Activated CD8-positive, alpha-beta memory T cell treated with anti-CD3 and anti-CD28 coated beads, Interleukin-2, amount 50 U/mL, for 24 hours (primary cell): ENCODE measurements at regions not wholly inside any gene's neighbourhood (a gene's known extent, or its start where the extent isn't known, plus 50 kb on each side); places are given as distances from the start of the nearest gene placed in this dataset.

Experiments
- DNase-seq: peaks from one replicate; pipeline ENCODE4 v3.0.0-alpha.2; 2020; ENCODE audit errors: extremely low read depth

GRCh38 chr7:142371586-142372377 lies 113.9 kb upstream of the PRSS58 start:
- no peak for DNase-seq

- no peak for DNase-seq
Observed at GRCh38 chr7:142365410-142365842, 107.6 kb upstream of the PRSS58 start.

GRCh38 chr7:142364551-142364950 lies 106.7 kb upstream of the PRSS58 start:
- no peak for DNase-seq

GRCh38 chr7:142362349-142362748 lies 104.5 kb upstream of the PRSS58 start:
- DNase-seq = no peak

GRCh38 chr7:142359694-142360279 lies 101.9 kb upstream of the PRSS58 start:
- no peak for DNase-seq

GRCh38 chr7:142357953-142358520 lies 100.2 kb upstream of the PRSS58 start:
- no peak for DNase-seq

- no peak for DNase-seq
Observed at GRCh38 chr7:142356166-142356565, 98.3 kb upstream of the PRSS58 start.

GRCh38 chr7:142355328-142355727 lies 97.5 kb upstream of the PRSS58 start:
- no peak for DNase-seq

GRCh38 chr7:142353147-142354060 lies 95.5 kb upstream of the PRSS58 start:
- DNase-seq = no peak

GRCh38 chr7:142352543-142352942 lies 94.7 kb upstream of the PRSS58 start:
- no peak for DNase-seq

GRCh38 chr7:142351145-142351544 lies 93.3 kb upstream of the PRSS58 start:
- no peak for DNase-seq

GRCh38 chr7:142349670-142350405 lies 92.0 kb upstream of the PRSS58 start:
- DNase-seq = no peak

GRCh38 chr7:142348921-142349405 lies 91.1 kb upstream of the PRSS58 start:
- DNase-seq = no peak

- no peak for DNase-seq
Observed at GRCh38 chr7:142348100-142348499, 90.2 kb upstream of the PRSS58 start.

- no peak for DNase-seq
Observed at GRCh38 chr7:142347091-142347490, 89.2 kb upstream of the PRSS58 start.

- DNase-seq = no peak
Observed at GRCh38 chr7:142345811-142346210, 88.0 kb upstream of the PRSS58 start.

- DNase-seq = no peak
Observed at GRCh38 chr7:142338633-142339501, 81.0 kb upstream of the PRSS58 start.

- no peak for DNase-seq
Observed at GRCh38 chr7:142337054-142338001, 79.5 kb upstream of the PRSS58 start.

GRCh38 chr7:142334806-142335205 lies 76.9 kb upstream of the PRSS58 start:
- no peak for DNase-seq
